DOHH2 (cell line): ENCODE measurements at regions not wholly inside any gene's neighbourhood (a gene's known extent, or its start where the extent isn't known, plus 50 kb on each side); places are given as distances from the start of the nearest gene placed in this dataset.

ENCODE experiments used
- H3F3A ChIP-seq: fragments of 200-600 bp; sonication (generic), shearing (Covaris generic); 2 replicates; pipeline ENCODE4 v1.6.0; 2016; ENCODE audit warnings: antibody characterized with exemption, mild to moderate bottlenecking; ENCODE audit not compliant: control insufficient read depth, insufficient read depth
- H3K27ac ChIP-seq: fragments of 200-600 bp; sonication (generic); 2 replicates; pipeline ENCODE4 v1.5.1; 2014; ENCODE audit warnings: low read depth, mild to moderate bottlenecking, low read length, moderate library complexity
- H3K27me3 ChIP-seq: fragments of 200-600 bp; sonication (generic); 2 replicates; pipeline ENCODE4 v1.6.1; 2014; ENCODE audit warnings: mild to moderate bottlenecking, low read length, mixed read lengths; ENCODE audit not compliant: control insufficient read depth
- H3K36me3 ChIP-seq: fragments of 200-600 bp; sonication (generic); 2 replicates; pipeline ENCODE4 v1.6.1; 2014; ENCODE audit warnings: mild to moderate bottlenecking, low read length, moderate library complexity, mixed read lengths; ENCODE audit not compliant: control insufficient read depth
- H3K4me1 ChIP-seq: fragments of 200-600 bp; sonication (generic); 2 replicates; pipeline ENCODE4 v1.6.1; 2014; ENCODE audit warnings: mild to moderate bottlenecking, low read length, mixed read lengths; ENCODE audit not compliant: control insufficient read depth
- H3K4me2 ChIP-seq: fragments of 200-600 bp; sonication (generic); 2 replicates; pipeline ENCODE4 v1.6.0; 2014; ENCODE audit warnings: mild to moderate bottlenecking, low read length, moderate library complexity
- H3K4me3 ChIP-seq: fragments of 200-600 bp; sonication (generic); 2 replicates; pipeline ENCODE4 v1.5.1; 2014; ENCODE audit warnings: mild to moderate bottlenecking, low read length, mixed read lengths
- H3K79me2 ChIP-seq: fragments of 200-600 bp; sonication (generic); 2 replicates; pipeline ENCODE4 v1.6.1; 2014; ENCODE audit warnings: mild to moderate bottlenecking, low read length, mixed read lengths; ENCODE audit not compliant: control insufficient read depth
- H3K9me2 ChIP-seq: fragments of 200-600 bp; sonication (generic); replicated peaks from 2 replicates; pipeline ENCODE4 v1.6.1; 2014; ENCODE audit warnings: mild to moderate bottlenecking, low read length, mixed read lengths; ENCODE audit not compliant: control insufficient read depth
- H3K9me3 ChIP-seq: fragments of 200-600 bp; sonication (generic); 2 replicates; pipeline ENCODE4 v1.6.1; 2014; ENCODE audit warnings: antibody characterized with exemption, low read length, mixed read lengths; ENCODE audit not compliant: control insufficient read depth, insufficient read depth
- H4K20me1 ChIP-seq: fragments of 200-600 bp; sonication (generic); 2 replicates; pipeline ENCODE4 v1.6.0; 2014; ENCODE audit warnings: low read depth, mild to moderate bottlenecking, antibody characterized with exemption, low read length, moderate library complexity; ENCODE audit not compliant: control insufficient read depth, insufficient read depth
- CTCF ChIP-seq: fragments of 200-600 bp; sonication (generic); IDR thresholded peaks from one replicate; pipeline ENCODE4 v1.5.1; 2014; ENCODE audit warnings: antibody characterized with exemption, mild to moderate bottlenecking, low read depth, low read length; ENCODE audit not compliant: poor library complexity, severe bottlenecking
- EZH2phosphoT487 ChIP-seq: fragments of 200-600 bp; sonication (generic); IDR thresholded peaks from 2 replicates; pipeline ENCODE4 v1.6.1; 2017; ENCODE audit warnings: borderline replicate concordance, mild to moderate bottlenecking, antibody characterized with exemption, low read length, moderate library complexity, mixed read lengths

GRCh38 chr4:100017637-100018310, 67.7 kb upstream of the H2AZ1 start:
- no peak overlapping the region for H3K27ac ChIP-seq
- H4K20me1 ChIP-seq: no peaks in the 10 kb centered on the region
- no peaks in the 10 kb centered on the region for H3K27me3 ChIP-seq
- no peaks in the 10 kb centered on the region for H3K4me1 ChIP-seq
- H3K4me2 ChIP-seq: no peak overlapping the region
- no peaks in the 10 kb centered on the region for H3K36me3 ChIP-seq
- no peaks in the 10 kb centered on the region; the same call in 1 of the 2 replicates for H3K9me2 ChIP-seq
- TF ChIP-seq EZH2phosphoT487 (no peak), CTCF (no peak)
- H3F3A ChIP-seq: no peaks in the 10 kb centered on the region
- no peak overlapping the region for H3K4me3 ChIP-seq
- H3K9me3 ChIP-seq: no peaks in the 10 kb centered on the region
- H3K79me2 ChIP-seq: no peaks in the 10 kb centered on the region

GRCh38 chr4:100016191-100016590, 66.1 kb upstream of the H2AZ1 start:
- H3K4me2 ChIP-seq: no peak overlapping the region
- H3K4me3 ChIP-seq: no peak overlapping the region
- peaks cover 2% of the 10 kb centered on the region; the same call in 1 of the 2 replicates for H3K27me3 ChIP-seq
- H3K79me2 ChIP-seq: no peaks in the 10 kb centered on the region
- no peaks in the 10 kb centered on the region for H3K9me3 ChIP-seq
- no peaks in the 10 kb centered on the region for H3K36me3 ChIP-seq
- no peaks in the 10 kb centered on the region for H3K4me1 ChIP-seq
- no peak for TF ChIP-seq CTCF
- TF ChIP-seq EZH2phosphoT487: no peak
- H3F3A ChIP-seq: no peaks in the 10 kb centered on the region
- H4K20me1 ChIP-seq: no peaks in the 10 kb centered on the region
- H3K9me2 ChIP-seq: no peaks in the 10 kb centered on the region; the same call in 1 of the 2 replicates
- H3K27ac ChIP-seq: no peak overlapping the region

GRCh38 chr4:100014616-100015015, 64.5 kb upstream of the H2AZ1 start:
- Histone ChIP-seq H3K9me3 (no peaks in the 10 kb centered on the region), H3K9me2 (no peaks in the 10 kb centered on the region), H3K4me3 (no peak overlapping the region), H3K4me2 (no peak overlapping the region), H3K36me3 (no peaks in the 10 kb centered on the region), H3F3A (no peaks in the 10 kb centered on the region), H3K27ac (no peak overlapping the region), H3K4me1 (no peaks in the 10 kb centered on the region), H4K20me1 (no peaks in the 10 kb centered on the region), H3K27me3 (peaks cover 2% of the 10 kb centered on the region; the same call in 1 of the 2 replicates), H3K79me2 (no peaks in the 10 kb centered on the region)
- TF ChIP-seq EZH2phosphoT487 (no peak), CTCF (no peak)
